HEK293T (cell line): ENCODE measurements at regions not wholly inside any gene's neighbourhood (a gene's known extent, or its start where the extent isn't known, plus 50 kb on each side); places are given as distances from the start of the nearest gene placed in this dataset.

Source experiments
- BHLHE40 ChIP-seq: fragments of 450-650 bp; IDR thresholded peaks from 2 replicates; pipeline ENCODE4 v1.6.1; 2016; ENCODE audit warnings: mild to moderate bottlenecking, moderate library complexity, borderline replicate concordance
- FOXA1 ChIP-seq: fragments of 450-650 bp; IDR thresholded peaks from 2 replicates; pipeline ENCODE4 v1.6.1; 2016; ENCODE audit warnings: mild to moderate bottlenecking
- SP1 ChIP-seq: fragments of 450-650 bp; IDR thresholded peaks from 2 replicates; pipeline ENCODE4 v1.6.1; 2017

- TF ChIP-seq FOXA1 (no peak), SP1 (no peak), BHLHE40 (no peak)
These were observed 57.5 kb upstream of the PLPPR5 start for GRCh38 chr1:99062192-99062591.
